DMS114 treated with DMSO at 0.1 percent for 48 hours (cell line): ENCODE measurements at regions not wholly inside any gene's neighbourhood (a gene's known extent, or its start where the extent isn't known, plus 50 kb on each side); places are given as distances from the start of the nearest gene placed in this dataset.

Source experiments
- DNase-seq: peaks from one replicate; lab custom pipeline; 2025; ENCODE audit not compliant: unreplicated experiment; lab: John Stamatoyannopoulos, UW

GRCh38 chr12:31868965-31869364 lies 90.2 kb upstream of the RESF1 start:
- no peak for DNase-seq

DNA sequence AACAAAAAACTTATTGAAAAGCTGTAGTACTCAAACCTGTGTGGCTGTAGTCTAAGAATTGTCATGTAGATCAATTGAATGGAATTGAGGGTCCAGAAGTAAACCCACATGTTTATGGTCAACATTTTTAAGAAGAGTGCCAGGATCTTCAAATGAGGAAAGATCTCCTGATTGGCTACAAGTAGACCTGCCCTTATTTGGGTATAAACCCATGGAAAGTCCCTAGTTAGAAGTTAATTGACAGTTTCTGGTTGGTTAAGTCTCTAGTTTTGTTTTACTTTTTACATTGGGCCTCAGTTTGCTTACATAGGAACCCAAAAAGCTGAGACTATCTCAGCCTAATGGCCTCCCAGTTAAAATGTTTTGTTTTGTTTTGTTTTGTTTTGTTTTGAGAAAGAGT lies 91.9 kb upstream of the RESF1 start:
- DNase-seq, result no peak

GRCh38 chr12:31866523-31866922 lies 92.7 kb upstream of the RESF1 start:
- no peak for DNase-seq

GRCh38 chr12:31865023-31865422 lies 94.2 kb upstream of the RESF1 start:
- no peak for DNase-seq

- DNase-seq, result no peak
Measured at GRCh38 chr12:31861360-31861759, 97.9 kb upstream of the RESF1 start.

- DNase-seq, result no peak
Measured at GRCh38 chr12:31860401-31860800, 98.8 kb upstream of the RESF1 start.

DNA sequence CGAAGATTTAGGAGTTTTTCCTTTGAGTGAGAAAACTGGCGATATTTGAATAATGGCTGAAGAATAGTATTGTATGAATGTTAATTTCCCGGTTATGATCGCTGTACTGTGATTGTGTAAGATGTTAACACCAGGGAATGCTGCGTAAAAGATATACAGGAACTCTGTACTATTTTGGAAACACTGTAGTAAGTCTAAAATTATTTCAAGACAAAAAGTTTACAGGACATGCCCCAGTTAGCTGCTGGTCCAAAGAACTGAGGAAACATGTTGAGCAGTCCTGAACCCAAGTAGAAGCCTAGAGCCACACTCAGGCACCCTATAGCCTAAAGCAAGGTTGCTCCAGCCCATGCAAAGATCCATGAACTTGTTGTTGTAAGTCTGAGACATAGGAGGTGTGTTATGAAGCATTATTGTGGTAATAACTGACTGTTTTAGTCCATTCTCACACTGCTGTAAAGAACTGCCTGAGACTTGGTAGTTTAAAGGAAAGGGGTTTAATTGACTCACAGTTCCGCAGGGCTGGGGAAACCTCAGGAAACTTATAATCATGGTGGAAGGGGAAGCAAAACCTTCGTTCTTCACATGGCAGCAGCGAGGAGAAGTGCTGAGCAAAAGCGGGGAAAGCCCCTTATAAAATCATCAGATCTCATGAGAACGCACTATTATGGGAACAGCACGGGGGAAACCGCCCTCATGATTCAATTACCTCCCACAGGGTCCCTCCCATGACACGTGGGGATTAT lies 99.8 kb upstream of the RESF1 start:
- no peak for DNase-seq

DNA sequence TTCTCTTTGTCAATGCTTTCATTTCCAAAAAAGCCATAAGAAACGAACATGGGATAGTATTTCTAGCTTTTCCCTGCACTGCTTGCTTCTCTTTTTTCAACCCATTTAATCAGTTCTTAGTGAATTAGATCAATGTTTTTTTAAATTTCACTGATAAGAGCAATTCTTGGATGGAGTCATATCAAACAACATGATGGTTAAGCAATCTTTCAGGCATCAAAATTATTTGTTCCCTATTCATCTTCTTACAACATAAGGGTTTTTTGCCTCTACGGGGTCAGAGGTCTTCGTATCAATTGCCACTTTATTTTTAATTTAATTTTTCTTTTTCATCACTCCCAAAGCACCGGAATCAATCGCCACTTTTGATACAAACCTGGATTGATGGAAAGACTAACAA lies 103.8 kb upstream of the RESF1 start:
- no peak for DNase-seq

GRCh38 chr12:31853977-31854376 lies 105.2 kb upstream of the RESF1 start:
- DNase-seq, result no peak

DNA sequence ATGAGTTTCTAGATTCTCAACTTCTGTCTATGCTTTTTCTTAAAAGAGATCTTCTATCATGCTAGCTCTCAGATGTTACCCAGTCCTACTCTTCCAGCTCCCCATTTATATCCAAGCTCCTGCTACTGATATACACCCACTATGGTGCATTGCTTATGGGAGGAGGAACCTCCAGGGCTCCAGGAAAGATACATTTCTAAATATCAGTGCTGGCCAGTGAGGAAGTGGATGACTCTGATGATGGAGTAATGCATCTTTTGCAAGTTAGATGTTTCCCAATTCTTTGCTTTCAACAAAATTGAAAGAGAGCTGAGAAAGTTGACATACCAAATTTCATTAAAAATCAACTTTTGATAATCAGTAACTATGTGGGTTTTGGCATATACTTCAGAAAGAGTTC lies 105.7 kb upstream of the RESF1 start:
- no peak for DNase-seq

- DNase-seq, result no peak
Measured at GRCh38 chr12:31850268-31850667, 108.9 kb upstream of the RESF1 start.

DNA sequence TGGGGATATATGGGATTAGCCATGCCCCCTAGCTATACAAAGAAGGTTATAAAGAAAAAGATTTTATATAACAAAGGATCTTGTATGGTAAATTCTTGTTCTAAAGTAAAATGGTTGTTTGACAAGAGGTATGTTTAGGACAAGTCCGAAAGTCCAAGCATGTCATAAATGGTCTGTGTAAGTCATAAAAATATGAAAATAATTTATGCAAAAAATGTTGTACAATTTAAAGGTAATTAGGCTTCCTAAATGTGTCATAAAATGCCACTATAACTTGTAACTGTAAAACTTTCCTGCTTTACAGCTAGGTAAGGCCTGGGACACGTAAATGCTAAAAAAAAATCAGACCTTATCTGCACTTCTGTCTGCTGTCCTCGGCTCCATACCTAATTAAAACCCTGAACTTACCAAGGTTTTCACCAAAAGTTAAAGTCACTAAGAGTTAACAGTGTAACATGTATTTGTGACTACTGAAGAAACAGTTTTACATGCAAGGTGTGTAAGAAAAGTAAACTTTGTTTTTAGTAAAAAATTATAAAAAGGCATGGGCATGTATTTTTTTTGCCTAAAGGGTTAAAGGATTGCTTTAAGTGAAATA lies 110.0 kb upstream of the RESF1 start:
- peak; percentile 10 for DNase-seq

- no peak for DNase-seq
Measured at GRCh38 chr12:31846405-31846804, 112.8 kb upstream of the RESF1 start.

DNA sequence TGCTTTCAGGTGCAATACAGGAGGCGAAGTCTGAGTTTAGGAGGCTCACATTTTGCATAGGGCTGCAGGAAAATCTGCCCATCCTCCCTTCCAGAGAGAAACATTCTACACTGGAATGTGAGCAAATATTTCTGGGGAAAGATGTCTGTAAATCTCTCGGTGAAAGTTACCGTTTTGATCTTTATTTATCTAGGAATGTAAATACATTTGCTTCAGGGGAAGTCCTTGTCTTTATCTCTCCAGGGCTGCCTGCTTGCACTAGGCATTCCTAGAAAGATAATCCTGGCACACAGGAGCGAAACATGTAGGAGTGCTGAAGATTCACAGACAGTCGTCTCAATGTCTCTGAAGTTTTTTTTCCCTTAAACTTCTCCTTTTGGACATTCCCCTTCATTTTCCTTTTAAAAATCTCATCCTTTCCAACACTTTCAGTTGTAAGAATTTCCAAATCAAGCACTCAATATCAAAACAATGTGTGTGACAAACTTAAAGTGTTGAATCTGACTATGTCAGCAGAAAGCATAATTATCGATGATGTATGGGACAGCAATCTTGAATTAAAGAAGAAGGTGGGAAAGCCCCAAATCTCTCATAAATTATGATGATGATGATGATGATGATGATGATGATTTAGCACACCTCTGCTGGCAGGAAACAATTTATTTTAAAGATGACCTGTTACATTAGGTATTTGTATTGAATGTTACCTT lies 113.4 kb upstream of the RESF1 start:
- no peak for DNase-seq

GRCh38 chr12:31843398-31844095 lies 114.7 kb upstream of the AMN1 start:
- no peak for DNase-seq

DNA sequence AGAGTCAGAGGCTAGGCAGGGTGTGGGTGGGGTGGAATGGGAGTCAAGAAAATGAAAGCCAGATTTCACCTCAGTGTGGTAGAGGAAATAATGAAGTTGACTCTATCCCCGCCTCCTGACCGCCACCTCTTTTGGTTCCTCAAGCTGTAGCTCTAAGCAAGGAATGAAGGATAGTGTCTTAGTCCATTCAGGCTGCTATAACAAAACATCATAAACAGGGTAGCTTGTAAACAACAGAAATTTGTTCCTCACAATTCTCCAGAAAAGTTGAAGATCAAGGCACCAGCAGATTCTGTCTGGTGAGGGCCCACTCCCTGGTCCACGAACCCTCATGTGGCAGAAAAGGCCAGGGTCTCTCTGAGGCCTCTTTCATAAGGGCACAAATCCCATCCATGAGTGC lies 109.1 kb upstream of the AMN1 start:
- no peak for DNase-seq

DNA sequence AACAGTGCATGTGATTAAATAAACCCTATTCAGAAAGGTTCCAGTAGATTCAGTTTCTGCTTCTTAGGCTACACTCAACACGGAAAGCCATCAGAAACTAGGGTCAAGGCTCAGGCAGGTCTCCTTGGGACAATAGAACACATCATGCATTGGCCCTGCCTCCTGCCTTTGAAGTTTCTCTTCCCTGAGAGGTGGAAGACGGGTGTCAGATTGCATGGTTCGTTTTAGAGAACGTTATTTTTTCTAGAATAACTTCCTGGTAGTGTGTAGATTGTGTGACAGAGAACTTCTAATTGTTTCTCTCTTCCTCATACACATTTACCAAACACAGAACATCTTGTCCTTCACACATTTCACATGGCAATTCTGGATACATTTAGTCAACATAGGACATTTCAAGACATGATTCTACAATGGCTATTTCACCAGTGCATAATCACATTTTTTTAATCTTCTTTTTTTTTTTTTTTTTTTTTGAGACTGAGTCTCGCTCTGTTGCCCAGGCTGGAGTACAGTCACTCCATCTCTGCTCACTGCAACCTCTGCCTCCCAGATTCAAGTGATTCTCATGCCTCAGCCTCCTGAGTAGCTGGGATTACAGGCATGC lies 106.6 kb upstream of the AMN1 start:
- DNase-seq, result no peak

DNA sequence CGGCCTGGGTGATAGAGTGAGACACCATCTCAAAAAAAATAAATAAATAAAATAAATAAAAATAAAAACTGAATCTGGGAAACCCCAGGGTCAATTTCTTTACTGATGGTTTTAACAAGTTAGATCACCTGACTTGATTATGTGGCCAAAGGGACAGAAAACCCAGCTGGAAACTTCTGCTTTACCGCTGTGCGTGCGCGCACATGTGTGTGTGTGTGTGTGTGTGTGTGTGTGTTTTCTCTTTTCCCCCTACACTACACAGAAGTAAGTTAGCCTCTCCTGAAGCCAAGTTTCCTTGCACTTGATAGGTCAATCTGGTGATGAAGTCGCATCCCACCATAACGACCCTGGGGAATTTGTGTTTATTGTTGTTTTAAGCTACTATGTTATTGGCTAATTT lies 105.3 kb upstream of the AMN1 start:
- DNase-seq, result no peak

GRCh38 chr12:31832740-31833729 lies 104.2 kb upstream of the AMN1 start:
- no peak for DNase-seq

GRCh38 chr12:31828071-31828470 lies 99.2 kb upstream of the AMN1 start:
- DNase-seq, result no peak
